ENCODE measurements at regions not wholly inside any gene's neighbourhood (a gene's known extent, or its start where the extent isn't known, plus 50 kb on each side); places are given as distances from the start of the nearest gene placed in this dataset.

GRCh38 chr9:88077071-88077617 lies 61.1 kb downstream of the SPATA31C2 start:
- DNase-seq (ENCODE audit: low spot score), result no peak
- Histone ChIP-seq H3K36me3 (ENCODE audit: low read depth) (no peaks in the 10 kb centered on the region), H3K4me1 (ENCODE audit: insufficient read depth, poor library complexity, severe bottlenecking) (peaks cover 4% of the 10 kb centered on the region), H3K4me3 (ENCODE audit: severe bottlenecking) (peak overlapping the region; percentile 47), H3K27me3 (ENCODE audit: insufficient read depth, poor library complexity, severe bottlenecking) (no peaks in the 10 kb centered on the region), H3K27ac (ENCODE audit: poor library complexity, severe bottlenecking) (peak overlapping the region; percentile 72), H3K9me3 (ENCODE audit: severe bottlenecking) (no peaks in the 10 kb centered on the region)
- no peak for ATAC-seq (ENCODE audit: low read depth)
- no peak for TF ChIP-seq CTCF (IDR thresholded peaks at IDR 0.05; ENCODE audit: poor library complexity, severe bottlenecking)

GRCh38 chr9:88076286-88077070 lies 61.8 kb downstream of the SPATA31C2 start:
- no peaks in the 10 kb centered on the region for H3K9me3 ChIP-seq (ENCODE audit: severe bottlenecking)
- peak overlapping the region; percentile 72 for H3K27ac ChIP-seq (ENCODE audit: poor library complexity, severe bottlenecking)
- peak; percentile 27 for TF ChIP-seq CTCF (IDR thresholded peaks at IDR 0.05; ENCODE audit: poor library complexity, severe bottlenecking)
- no peaks in the 10 kb centered on the region for H3K27me3 ChIP-seq (ENCODE audit: insufficient read depth, poor library complexity, severe bottlenecking)
- H3K4me3 ChIP-seq (ENCODE audit: severe bottlenecking), result peak overlapping the region; percentile 47
- H3K36me3 ChIP-seq (ENCODE audit: low read depth), result no peaks in the 10 kb centered on the region
- peaks cover 4% of the 10 kb centered on the region for H3K4me1 ChIP-seq (ENCODE audit: insufficient read depth, poor library complexity, severe bottlenecking)
- peak; percentile 91 for DNase-seq (ENCODE audit: low spot score)
- ATAC-seq (ENCODE audit: low read depth), result peak; percentile 86

GRCh38 chr9:88075966-88076285 lies 62.3 kb downstream of the SPATA31C2 start:
- peak overlapping the region; percentile 72 for H3K27ac ChIP-seq (ENCODE audit: poor library complexity, severe bottlenecking)
- ATAC-seq (ENCODE audit: low read depth) (peak; percentile 10), DNase-seq (ENCODE audit: low spot score) (no peak)
- peaks cover 4% of the 10 kb centered on the region for H3K4me1 ChIP-seq (ENCODE audit: insufficient read depth, poor library complexity, severe bottlenecking)
- no peaks in the 10 kb centered on the region for H3K9me3 ChIP-seq (ENCODE audit: severe bottlenecking)
- TF ChIP-seq CTCF (IDR thresholded peaks at IDR 0.05; ENCODE audit: poor library complexity, severe bottlenecking), result no peak
- H3K4me3 ChIP-seq (ENCODE audit: severe bottlenecking), result peak overlapping the region; percentile 47
- H3K27me3 ChIP-seq (ENCODE audit: insufficient read depth, poor library complexity, severe bottlenecking), result no peaks in the 10 kb centered on the region
- no peaks in the 10 kb centered on the region for H3K36me3 ChIP-seq (ENCODE audit: low read depth)

- H3K9me3 ChIP-seq (ENCODE audit: severe bottlenecking), result no peaks in the 10 kb centered on the region
- H3K4me1 ChIP-seq (ENCODE audit: insufficient read depth, poor library complexity, severe bottlenecking), result peaks cover 4% of the 10 kb centered on the region
- peak overlapping the region; percentile 72 for H3K27ac ChIP-seq (ENCODE audit: poor library complexity, severe bottlenecking)
- DNase-seq (ENCODE audit: low spot score), result no peak
- TF ChIP-seq CTCF (IDR thresholded peaks at IDR 0.05; ENCODE audit: poor library complexity, severe bottlenecking), result no peak
- H3K4me3 ChIP-seq (ENCODE audit: severe bottlenecking), result peak overlapping the region; percentile 47
- ATAC-seq (ENCODE audit: low read depth), result no peak
- no peaks in the 10 kb centered on the region for H3K36me3 ChIP-seq (ENCODE audit: low read depth)
- no peaks in the 10 kb centered on the region for H3K27me3 ChIP-seq (ENCODE audit: insufficient read depth, poor library complexity, severe bottlenecking)
Observed at GRCh38 chr9:88075506-88075905, 62.8 kb downstream of the SPATA31C2 start.

GRCh38 chr9:88074931-88075330 lies 63.3 kb downstream of the SPATA31C2 start:
- no peaks in the 10 kb centered on the region for H3K27me3 ChIP-seq (ENCODE audit: insufficient read depth, poor library complexity, severe bottlenecking)
- H3K4me1 ChIP-seq (ENCODE audit: insufficient read depth, poor library complexity, severe bottlenecking), result peaks cover 4% of the 10 kb centered on the region
- TF ChIP-seq CTCF (IDR thresholded peaks at IDR 0.05; ENCODE audit: poor library complexity, severe bottlenecking), result no peak
- H3K4me3 ChIP-seq (ENCODE audit: severe bottlenecking), result no peak overlapping the region
- DNase-seq (ENCODE audit: low spot score) (no peak), ATAC-seq (ENCODE audit: low read depth) (no peak)
- H3K36me3 ChIP-seq (ENCODE audit: low read depth), result no peaks in the 10 kb centered on the region
- H3K27ac ChIP-seq (ENCODE audit: poor library complexity, severe bottlenecking), result no peak overlapping the region
- no peaks in the 10 kb centered on the region for H3K9me3 ChIP-seq (ENCODE audit: severe bottlenecking)
